GM21576 (cell line): ENCODE measurements at regions not wholly inside any gene's neighbourhood (a gene's known extent, or its start where the extent isn't known, plus 50 kb on each side); places are given as distances from the start of the nearest gene placed in this dataset.

Experiments
- ATAC-seq: cut with Tn5 transposase; IDR thresholded peaks from one replicate; pipeline ENCODE4 v1.9.1; 2021; ENCODE audit warnings: mild to moderate bottlenecking, moderate library complexity; ENCODE audit not compliant: unreplicated experiment

GRCh38 chr11:86120807-86121206 lies 51.9 kb upstream of the PICALM start:
- no peak for ATAC-seq

GRCh38 chr11:86119906-86120305 lies 51.0 kb upstream of the PICALM start:
- no peak for ATAC-seq

- no peak for ATAC-seq
These were observed 50.2 kb upstream of the PICALM start for GRCh38 chr11:86119077-86119476.
